ENCODE measurements at regions not wholly inside any gene's neighbourhood (a gene's known extent, or its start where the extent isn't known, plus 50 kb on each side); places are given as distances from the start of the nearest gene placed in this dataset.

GRCh38 chr3:96294143-96294542 lies 520.3 kb upstream of the EPHA6 start:
- CTCF ChIA-PET: no interaction called here
- H3K27me3 ChIP-seq (ENCODE audit: control insufficient read depth, insufficient read depth, low read length): no peaks in the 10 kb centered on the region
- DNase-seq (ENCODE audit: low read depth): no peak
- H3K4me3 ChIP-seq (ENCODE audit: low read depth, low read length): no peak overlapping the region
- TF ChIP-seq CTCF (IDR thresholded peaks at IDR 0.05; ENCODE audit: insufficient read depth, low read depth, low read length): no peak
- H3K36me3 ChIP-seq (ENCODE audit: control insufficient read depth, insufficient read depth, low read length): no peaks in the 10 kb centered on the region
- POLR2A ChIA-PET: no interaction called here

GRCh38 chr3:96300743-96301142 lies 513.7 kb upstream of the EPHA6 start:
- Histone ChIP-seq H3K27me3 (ENCODE audit: control insufficient read depth, insufficient read depth, low read length) (no peaks in the 10 kb centered on the region), H3K36me3 (ENCODE audit: control insufficient read depth, insufficient read depth, low read length) (no peaks in the 10 kb centered on the region), H3K4me3 (ENCODE audit: low read depth, low read length) (no peak overlapping the region)
- CTCF ChIA-PET: no interaction called here
- POLR2A ChIA-PET: no interaction called here
- no peak for TF ChIP-seq CTCF (IDR thresholded peaks at IDR 0.05; ENCODE audit: insufficient read depth, low read depth, low read length)
- no peak for DNase-seq (ENCODE audit: low read depth)

- ChIA-PET CTCF (no interaction called here), POLR2A (no interaction called here)
- Histone ChIP-seq H3K36me3 (ENCODE audit: control insufficient read depth, insufficient read depth, low read length) (no peaks in the 10 kb centered on the region), H3K27me3 (ENCODE audit: control insufficient read depth, insufficient read depth, low read length) (no peaks in the 10 kb centered on the region), H3K4me3 (ENCODE audit: low read depth, low read length) (no peak overlapping the region)
- DNase-seq (ENCODE audit: low read depth): no peak
- TF ChIP-seq CTCF (IDR thresholded peaks at IDR 0.05; ENCODE audit: insufficient read depth, low read depth, low read length): no peak
These were observed 495.2 kb upstream of the EPHA6 start for GRCh38 chr3:96319166-96319565.

- Histone ChIP-seq H3K4me3 (ENCODE audit: low read depth, low read length) (no peak overlapping the region), H3K27me3 (ENCODE audit: control insufficient read depth, insufficient read depth, low read length) (no peaks in the 10 kb centered on the region), H3K36me3 (ENCODE audit: control insufficient read depth, insufficient read depth, low read length) (no peaks in the 10 kb centered on the region)
- DNase-seq (ENCODE audit: low read depth): no peak
- TF ChIP-seq CTCF (IDR thresholded peaks at IDR 0.05; ENCODE audit: insufficient read depth, low read depth, low read length): no peak
- ChIA-PET CTCF (no interaction called here), POLR2A (no interaction called here)
These were observed 490.3 kb upstream of the EPHA6 start for GRCh38 chr3:96324087-96324486.

- CTCF ChIA-PET: no interaction called here
- no peak for TF ChIP-seq CTCF (IDR thresholded peaks at IDR 0.05; ENCODE audit: insufficient read depth, low read depth, low read length)
- POLR2A ChIA-PET: no interaction called here
- Histone ChIP-seq H3K27me3 (ENCODE audit: control insufficient read depth, insufficient read depth, low read length) (no peaks in the 10 kb centered on the region), H3K4me3 (ENCODE audit: low read depth, low read length) (no peak overlapping the region), H3K36me3 (ENCODE audit: control insufficient read depth, insufficient read depth, low read length) (no peaks in the 10 kb centered on the region)
- DNase-seq (ENCODE audit: low read depth): no peak
These were observed 483.6 kb upstream of the EPHA6 start for GRCh38 chr3:96330795-96331194.
